Gastroesophageal sphincter (tissue), 3 donors: ENCODE measurements at regions not wholly inside any gene's neighbourhood (a gene's known extent, or its start where the extent isn't known, plus 50 kb on each side); places are given as distances from the start of the nearest gene placed in this dataset.

Experiments
- POLR2A ChIP-seq, 2 donors: fragments of 450-650 bp; IDR thresholded peaks; one replicate each; pipeline ENCODE4 v1.6.1; 2017; ENCODE audit warnings: antibody characterized with exemption in 2 of 2, mild to moderate bottlenecking in 2 of 2, moderate library complexity in 1 of 2
- TF ChIP-seq, protein P1 (sequence below), 4 experiments: fragments of 200-600 bp in 2 of 4; fragments of 450-650 bp in 2 of 4; sonication (generic) in 1 of 4; IDR thresholded peaks; one replicate each; pipeline ENCODE4 v1.5.1; 2017 to 2019; ENCODE audit warnings: antibody characterized with exemption in 4 of 4, mild to moderate bottlenecking in 2 of 4, moderate library complexity in 2 of 4

DNA sequence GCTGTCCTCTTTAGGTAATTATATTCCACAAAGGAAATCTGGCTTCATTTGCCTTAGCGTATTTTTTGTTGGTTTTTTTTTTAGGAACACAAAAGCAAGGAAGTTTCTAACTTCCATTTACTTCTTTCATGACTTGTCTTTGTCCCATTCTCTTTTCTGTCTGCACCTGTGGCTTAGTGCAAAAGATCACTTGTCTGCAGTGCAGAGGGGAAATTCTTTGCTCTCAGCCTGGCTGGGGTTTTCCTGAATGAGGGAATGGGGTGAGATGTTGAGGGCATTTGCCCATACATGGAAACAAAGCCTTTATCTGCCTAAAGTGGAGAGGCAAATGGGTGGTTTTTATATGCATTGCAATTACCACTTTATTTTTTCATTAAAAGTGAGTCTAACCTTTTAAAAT lies 361.1 kb upstream of the IGFBP3 start:
- TF ChIP-seq, protein P1, sequence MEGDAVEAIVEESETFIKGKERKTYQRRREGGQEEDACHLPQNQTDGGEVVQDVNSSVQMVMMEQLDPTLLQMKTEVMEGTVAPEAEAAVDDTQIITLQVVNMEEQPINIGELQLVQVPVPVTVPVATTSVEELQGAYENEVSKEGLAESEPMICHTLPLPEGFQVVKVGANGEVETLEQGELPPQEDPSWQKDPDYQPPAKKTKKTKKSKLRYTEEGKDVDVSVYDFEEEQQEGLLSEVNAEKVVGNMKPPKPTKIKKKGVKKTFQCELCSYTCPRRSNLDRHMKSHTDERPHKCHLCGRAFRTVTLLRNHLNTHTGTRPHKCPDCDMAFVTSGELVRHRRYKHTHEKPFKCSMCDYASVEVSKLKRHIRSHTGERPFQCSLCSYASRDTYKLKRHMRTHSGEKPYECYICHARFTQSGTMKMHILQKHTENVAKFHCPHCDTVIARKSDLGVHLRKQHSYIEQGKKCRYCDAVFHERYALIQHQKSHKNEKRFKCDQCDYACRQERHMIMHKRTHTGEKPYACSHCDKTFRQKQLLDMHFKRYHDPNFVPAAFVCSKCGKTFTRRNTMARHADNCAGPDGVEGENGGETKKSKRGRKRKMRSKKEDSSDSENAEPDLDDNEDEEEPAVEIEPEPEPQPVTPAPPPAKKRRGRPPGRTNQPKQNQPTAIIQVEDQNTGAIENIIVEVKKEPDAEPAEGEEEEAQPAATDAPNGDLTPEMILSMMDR (IDR thresholded peaks at IDR 0.05), result no peak
- no peak for TF ChIP-seq POLR2A (IDR thresholded peaks at IDR 0.05)
